GM21515 (cell line): ENCODE measurements at regions not wholly inside any gene's neighbourhood (a gene's known extent, or its start where the extent isn't known, plus 50 kb on each side); places are given as distances from the start of the nearest gene placed in this dataset.
"Not testable (repeated sequence)": the region's sequence is repeated elsewhere in the genome, so short reads cannot be mapped to it uniquely, and the experiment has no call there.

Experiments
- ATAC-seq: cut with Tn5 transposase; IDR thresholded peaks from one replicate; pipeline ENCODE4 v1.9.1; 2021; ENCODE audit not compliant: unreplicated experiment

DNA sequence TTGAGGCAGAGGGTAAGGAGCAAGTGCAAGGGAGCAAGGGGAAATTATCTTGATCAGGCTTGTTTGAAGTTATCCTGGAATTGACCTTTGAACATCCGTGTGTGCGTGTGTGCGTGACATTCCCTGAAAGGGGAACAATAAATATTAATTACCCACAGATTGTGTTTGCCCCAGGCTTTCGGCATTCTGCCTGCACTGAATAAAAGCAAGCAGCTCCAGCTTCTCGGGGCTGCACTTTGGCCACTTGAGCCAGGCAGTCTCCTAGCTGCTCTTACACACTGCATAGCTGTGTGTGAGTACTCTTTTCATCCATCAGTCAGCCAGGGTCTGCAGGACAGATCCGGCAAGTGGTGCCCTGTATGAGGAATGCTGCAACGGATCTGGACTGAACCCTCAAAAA lies 107.7 kb upstream of the BTN3A2 start:
- ATAC-seq, result no peak

DNA sequence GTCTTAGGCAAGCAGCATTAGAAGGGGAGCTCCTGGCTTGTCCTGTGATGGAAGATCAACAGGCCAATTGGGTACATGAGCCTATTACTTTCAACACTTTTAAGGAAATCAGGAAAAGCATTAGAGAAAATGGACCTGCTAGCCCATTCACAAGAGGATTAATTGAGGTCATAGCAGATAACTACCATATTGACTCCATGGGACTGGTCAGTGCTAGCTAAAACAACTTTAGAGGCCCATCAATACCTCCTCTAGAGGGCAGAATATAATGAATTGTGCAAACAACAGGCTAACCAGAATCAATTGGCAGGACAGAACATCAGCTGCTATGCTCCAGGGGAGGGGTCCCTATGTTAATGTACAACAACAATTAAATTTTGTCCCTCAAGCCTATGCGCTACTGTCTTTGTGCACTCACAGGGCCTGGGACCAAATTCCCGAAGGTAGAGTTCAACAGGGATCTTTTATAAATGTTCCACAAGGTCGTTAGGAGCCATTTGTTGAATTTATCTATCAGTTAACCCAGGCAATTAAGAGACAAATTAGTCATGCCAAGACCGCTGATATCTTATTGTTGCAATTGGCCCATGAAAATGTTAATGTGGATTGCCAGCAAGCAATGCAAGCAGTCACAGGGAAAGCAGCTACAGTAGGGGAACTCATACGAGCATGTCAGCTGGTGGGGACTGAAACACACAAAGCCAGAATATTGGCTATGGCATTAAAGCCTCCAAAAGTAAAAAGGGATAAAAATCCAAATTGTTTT lies 106.6 kb upstream of the BTN3A2 start:
- ATAC-seq, result no peak

DNA sequence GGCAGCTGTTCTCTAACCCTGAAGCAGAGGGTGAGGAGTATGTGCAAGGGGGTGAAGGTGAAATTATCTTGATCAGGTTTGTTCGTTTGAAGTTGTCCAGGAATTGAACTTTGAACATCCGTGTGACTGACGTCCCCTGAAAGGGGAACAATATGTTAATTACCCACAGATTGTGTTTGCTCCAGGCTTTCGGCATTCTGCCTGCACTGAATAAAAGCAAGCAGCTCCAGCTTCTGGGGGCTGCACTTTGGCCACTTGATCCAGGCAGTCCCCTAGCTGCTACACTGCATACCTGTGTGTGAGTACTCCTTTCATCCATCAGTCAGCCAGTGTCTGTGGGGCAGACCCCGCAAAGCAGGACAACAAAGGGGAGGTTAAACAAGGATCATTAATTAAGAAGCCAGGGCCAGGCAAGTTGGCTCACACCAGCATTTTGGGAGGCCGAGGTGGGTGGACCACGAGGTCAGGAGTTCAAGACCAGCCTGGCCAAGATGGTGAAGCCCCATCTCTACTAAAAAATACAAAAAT lies 104.8 kb upstream of the BTN3A2 start:
- ATAC-seq, result no peak

DNA sequence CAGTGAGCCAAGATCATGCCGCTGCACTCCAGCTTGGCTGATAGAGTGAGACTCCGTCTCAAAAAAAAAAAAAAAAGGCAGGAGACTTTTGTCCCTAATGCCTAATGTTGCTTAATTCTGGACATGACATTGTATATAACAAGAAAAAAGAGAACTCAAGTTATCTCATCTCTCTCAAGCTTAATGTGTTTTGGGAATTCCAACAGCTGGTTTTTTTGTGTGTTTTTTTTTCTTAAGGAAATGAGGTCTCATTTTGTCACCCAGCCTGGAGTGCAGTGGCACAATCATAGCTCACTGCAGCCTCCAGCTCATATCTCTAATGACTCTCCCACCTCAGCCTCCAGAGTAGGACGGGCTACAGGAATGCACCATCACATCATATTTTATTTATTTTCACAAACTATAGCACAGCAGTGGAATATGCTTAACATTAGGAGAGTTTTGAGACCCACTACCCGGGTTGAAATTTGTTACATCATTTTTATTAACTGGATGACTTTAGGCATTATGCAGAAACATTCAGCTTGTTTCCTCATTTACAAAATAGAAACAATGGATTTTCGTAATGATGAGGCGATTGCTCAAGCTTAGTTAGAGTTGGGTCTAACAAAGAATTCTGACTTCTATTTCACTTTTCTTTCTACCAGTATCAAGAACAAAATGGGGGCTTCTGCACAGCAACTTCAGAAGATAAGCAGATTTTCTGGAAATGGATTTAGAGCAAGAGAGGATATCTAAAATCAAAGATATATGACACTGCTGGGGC lies 104.1 kb upstream of the BTN3A2 start:
- no peak for ATAC-seq

DNA sequence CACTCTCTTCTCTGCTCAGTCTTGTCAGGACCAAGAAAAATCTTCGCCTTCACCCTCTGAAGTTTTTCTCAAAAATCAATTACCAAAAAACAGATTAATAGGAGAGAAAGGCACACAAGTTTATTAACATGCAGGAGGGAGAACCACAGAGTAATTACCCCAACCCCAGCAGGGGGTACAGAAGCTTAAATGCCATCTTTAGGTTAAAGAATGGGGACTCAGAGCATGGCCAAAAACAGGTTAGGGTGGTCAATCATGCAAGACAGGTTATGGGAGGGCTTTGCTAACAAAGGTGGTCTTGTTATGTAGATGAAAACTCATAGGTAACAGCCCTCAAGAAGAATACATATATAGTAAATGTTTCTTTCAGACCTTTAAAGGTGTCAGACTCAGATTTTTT lies 100.5 kb upstream of the BTN3A2 start:
- ATAC-seq, result no peak

DNA sequence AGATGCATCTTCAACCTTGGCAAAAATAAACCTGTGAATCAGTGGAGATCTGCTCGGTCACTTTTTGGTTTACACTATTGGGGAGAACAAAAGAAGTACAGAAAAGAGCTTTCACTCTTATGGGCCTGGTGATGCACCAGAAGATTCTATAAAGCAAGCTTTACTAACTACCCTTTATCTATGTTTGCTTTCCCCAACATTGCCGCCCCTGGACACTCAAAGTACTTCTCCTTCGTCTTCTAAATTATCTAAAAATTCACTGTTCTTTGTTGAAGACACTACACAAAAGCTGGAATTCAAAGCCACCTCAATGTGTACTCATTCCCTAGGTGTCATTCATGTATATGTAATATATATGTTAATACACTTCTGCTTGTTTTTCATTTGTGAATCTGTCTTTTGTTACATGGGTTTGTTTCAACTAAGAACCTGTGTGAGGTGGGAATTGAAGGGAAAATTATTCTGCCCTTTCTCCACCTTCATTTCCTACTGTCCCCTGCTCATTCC lies 97.9 kb upstream of the BTN3A2 start:
- no peak for ATAC-seq

DNA sequence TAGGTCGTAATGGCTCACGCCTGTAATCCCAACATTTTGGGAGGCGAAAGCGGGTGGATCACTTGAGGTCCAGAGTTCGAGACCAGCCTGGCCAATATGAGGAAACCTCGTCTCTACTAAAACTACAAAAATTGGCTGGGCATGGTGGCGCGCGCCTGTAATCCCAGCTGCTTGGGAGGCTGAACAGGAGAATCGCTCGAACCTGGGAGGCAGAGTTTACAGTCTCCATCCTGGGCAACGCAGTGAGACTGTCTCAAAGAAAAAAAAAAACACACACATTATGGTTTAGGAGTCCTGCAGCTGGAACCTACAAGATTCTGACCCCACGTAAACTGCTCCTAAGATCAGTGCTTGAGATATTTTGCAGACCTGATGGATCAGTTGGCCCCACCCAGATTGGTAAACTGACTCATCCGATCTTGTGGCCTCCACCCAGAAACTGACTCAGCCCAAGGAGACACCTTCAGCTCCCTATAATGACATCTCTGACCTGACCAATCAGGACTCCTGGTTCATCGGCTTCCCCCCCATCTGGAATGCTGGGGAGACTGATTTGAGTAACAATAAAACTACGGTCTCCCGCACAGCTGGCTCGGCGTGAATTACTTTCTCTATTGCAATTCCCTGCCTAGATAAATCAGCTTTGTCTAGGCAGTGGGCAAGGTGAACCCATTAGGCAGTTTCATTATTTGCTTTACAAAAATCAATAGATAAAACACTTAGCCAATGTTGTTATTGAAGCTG lies 96.2 kb upstream of the BTN3A2 start:
- no peak for ATAC-seq

DNA sequence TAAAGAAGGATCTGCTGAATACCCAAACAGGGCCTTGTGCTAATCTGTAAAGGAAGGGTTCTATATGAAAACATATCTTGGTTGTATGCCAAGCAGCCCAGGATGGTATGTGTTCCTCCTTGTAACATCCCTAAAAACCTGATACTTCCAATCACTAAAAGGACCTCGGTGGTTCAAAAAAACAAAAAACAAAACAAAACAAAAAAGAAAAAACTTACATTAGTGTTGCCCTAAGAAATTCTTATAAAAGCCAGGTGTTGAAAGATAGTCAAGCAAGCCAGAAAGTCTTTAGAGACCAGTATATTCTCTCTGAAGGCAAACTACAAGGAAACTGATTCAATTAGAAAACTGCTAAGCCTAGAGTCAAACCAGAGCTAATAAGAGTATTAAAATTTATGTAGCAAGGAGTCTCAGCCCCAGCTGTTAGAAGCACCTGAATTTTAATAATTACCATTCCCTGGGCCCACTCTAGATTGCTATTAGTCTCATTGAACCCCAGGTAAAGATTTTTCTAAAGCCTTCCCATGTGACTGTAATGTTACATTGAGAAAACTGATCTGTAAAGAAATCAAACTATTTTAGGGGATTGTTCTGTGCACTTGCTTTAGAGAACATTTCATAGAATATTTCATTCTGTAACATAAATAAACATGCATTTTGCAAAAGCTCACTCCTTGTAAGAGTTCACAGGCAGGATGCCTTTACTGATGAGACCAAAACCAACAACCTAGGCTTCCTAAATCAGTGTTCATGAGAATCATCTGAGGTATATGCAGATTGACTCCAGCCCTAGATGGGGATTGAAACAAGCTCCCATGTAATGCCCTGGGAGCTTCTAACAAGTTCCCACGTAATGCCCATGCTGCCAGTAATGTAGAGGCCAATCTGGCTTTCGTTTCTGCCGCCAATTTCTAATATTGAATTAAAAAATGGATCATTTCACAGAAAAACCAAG lies 95.2 kb upstream of the BTN3A2 start:
- no peak for ATAC-seq

DNA sequence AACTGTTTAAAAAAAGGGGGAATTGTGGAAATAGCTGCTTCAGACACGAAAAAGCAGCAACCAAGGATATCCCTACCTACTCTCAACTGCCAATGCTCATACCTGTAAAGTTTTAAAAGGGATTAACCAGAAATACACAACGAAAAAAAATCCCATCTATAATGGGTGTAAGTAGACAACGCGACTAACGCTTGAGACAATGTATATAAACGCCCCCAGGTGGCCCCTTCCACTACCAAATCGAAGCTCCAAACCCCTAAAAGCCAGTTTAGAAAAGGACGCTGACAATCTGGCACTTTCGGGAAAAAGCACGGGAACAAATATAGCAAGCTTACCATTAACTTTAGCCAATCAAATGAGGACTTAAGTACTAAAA lies 94.5 kb upstream of the BTN3A2 start:
- no peak for ATAC-seq

DNA sequence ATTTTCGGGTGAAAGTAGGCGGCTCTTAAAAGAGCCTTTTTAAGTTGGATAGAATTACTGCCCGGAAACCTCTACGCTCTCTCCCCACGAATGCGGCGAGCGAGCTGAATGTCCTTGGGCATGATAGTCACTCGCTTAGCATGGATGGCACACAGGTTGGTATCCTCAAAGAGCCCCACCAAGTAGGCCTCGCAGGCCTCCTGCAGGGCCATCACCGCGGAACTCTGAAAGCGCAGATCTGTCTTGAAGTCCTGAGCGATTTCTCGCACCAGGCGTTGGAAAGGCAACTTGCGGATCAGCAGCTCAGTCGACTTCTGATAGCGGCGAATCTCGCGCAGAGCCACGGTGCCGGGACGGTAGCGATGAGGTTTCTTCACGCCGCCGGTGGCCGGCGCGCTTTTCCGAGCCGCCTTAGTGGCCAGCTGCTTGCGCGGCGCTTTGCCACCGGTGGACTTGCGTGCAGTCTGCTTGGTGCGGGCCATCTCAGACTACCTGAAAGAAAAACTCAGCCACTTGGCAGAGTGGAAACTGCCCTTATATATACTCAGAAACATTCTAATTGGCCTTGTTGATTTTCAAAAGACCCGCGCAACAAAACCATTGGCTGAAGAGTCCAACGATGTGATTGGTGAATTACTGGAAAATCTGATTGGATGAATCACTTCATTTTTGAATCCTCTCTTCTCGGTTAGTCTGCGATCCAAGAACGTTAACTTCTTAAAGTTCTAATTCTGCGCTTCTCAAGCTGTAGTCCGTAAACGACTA lies 93.9 kb upstream of the BTN3A2 start:
- peak; percentile 28 for ATAC-seq

DNA sequence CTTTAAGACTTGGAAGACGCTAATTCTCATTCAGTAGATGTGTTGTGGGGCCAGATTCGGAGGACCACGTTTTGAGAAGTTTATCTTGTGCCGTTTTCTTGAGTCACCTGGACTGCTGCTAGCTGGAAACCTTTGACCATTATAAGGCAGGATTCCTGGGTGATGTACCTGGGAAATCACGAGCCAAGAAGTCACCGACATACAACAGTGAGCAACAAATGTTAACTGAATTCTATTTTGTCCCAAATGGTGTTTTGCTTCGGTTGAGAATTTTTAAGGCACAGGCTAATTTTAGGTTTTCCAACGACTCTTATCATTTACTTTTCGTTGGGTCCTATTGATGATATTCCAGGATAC lies 93.4 kb upstream of the BTN3A2 start:
- no peak for ATAC-seq

DNA sequence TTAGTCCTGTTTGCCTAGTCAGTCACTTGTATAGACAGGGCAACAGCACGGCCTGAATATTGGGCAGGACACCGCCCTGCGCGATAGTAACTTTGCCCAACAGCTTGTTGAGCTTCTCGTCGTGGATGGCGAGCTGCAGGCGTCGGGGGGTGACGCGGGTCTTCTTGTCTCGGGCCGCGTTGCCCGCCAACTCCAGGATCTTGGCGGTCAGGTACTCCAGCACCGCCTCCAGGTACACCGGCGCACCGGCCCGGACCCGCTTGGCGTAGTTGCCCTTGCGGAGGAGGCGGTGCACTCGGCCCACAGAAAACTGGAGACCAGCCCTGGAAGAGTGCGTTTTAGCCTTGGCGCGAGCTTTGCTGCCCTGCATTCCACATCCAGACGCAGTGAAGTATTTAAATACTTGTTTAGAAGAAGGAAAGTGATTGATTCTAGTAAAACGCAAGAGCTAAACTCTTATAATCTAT lies 92.8 kb upstream of the BTN3A2 start:
- ATAC-seq, result peak; percentile 34

DNA sequence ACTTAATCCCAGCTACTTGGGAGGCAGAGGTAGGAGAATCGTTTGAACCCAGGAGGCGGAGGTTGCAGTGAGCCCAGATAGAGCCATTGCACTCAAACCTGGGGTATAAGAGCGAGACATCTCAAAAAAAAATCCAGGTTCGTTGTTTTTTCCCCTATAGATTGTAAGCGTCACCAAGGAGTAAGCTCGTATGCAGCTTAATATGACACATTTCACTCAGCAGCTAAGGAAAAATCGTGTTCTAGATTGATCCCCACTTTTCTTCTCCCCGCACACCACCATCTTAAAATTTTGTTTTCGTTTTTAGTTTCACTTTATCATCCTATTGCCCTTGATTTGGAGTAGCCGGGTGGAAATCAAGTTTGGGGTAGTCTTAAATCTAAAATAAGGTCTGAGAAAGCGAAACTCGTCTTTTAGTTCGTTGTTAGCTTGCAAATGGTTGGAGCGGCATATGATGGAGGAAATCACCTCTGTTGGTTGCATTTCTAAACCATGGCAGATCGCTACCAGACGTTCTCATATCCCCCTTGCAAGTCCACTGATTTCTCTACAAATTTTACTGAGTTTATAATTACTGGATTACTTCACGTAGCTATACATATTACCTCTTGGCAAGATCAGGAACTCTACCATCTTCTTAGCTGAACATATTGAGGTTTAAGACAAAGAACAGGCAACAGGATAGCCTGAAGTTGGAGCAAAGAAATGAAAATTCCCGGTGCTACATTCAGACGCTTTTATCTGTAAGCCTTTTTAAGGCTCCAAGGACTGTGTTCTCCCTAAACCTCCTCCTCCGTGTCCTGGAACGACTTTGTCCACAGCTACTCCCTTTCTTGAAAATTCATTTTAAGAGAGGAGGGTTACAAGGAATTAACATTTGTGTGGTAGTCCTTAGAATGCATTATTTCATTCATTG lies 91.1 kb upstream of the BTN3A2 start:
- no peak for ATAC-seq

DNA sequence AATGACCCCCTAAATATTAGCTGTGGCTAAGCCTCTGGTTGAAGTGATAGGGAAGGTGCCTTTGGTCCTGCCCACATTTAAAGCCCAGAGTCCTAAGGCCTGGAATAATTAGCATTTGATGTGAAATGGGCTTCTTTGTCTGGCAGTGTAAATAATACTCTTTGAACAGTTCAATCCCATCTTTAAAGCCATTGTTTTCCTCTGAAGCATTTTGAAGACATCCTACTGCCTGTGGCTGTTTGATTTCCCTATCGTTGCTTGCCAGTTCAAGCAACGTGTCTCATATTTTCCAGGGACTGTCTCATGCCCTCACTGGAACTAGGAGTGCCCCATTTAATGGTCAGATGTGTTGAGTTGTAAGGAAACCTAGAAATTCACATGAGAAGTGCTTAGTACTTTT lies 89.3 kb upstream of the BTN3A2 start:
- no peak for ATAC-seq

DNA sequence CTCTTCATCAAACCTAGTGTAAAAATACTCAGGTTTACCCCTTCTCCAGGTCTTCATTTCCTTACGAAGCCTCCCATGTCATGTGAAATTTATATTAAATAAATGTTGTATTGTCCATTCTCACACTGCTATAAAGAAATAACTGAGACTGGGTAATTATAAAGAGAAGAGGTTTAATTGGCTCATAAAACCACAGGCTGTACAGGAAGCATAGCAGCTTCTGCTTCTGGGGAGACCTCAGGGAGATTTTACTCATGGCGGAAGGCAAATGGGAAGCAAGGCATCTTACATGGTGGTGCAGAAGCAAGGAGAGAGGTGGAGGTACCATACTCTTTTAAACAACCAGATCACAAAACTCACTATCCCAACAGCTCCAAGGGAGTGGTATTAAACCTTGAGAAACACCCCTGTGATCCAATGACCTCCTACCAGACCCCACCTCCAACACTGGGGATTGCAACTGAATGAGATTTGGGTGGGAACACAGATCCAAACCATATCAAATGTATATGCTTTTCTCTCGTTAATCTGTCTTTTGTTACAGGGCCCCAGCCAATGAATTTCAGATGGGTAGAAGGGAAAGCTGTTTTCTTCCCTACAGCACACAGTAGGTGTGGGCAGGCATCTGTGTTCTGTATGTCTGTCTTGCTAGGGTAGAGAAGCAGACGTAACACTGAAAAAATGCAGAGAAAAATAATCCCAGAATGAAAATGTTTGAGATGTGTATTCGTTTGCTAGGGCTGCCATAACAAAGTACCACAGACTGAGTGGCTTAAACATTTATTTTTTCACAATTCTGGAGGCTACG lies 88.0 kb upstream of the BTN3A2 start:
- ATAC-seq, result no peak

DNA sequence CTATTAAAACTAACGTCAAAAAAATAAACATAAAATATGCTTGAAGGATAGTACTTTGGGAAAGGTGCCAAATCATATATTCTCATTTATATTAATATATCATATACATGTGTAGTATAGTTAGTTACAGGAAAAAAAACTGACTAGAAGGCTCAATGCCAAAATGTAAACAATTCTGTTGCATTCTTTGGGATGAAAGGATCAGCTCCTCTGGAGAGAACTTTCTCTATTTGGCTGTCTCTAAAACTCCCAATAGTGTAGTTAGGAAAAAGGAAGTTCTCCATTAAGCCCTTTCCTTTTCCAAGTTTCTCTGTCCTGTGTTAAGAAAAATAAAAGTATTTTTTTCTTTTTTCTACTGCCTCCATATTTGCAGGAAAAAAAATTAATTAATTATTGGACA lies 86.5 kb upstream of the BTN3A2 start:
- no peak for ATAC-seq

DNA sequence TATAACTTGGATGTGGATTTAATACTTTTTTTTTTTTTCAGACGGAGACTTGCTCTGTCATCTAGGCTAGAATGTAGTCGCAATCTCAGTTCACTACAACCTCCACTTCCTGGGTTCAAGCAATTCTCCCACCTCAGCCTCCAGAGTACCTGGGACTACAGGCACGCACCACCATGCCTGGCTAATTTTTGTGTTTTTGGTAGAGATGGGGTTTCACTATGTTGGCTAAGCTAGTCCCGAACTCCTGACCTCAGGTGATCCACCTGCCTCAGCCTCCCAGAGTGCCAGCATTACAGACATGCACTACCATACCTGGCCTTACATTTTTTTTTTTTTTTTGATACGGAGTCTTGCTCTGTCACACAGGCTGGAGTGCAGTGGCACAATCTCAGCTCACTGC lies 85.6 kb upstream of the BTN3A2 start:
- not testable (repeated sequence) for ATAC-seq

DNA sequence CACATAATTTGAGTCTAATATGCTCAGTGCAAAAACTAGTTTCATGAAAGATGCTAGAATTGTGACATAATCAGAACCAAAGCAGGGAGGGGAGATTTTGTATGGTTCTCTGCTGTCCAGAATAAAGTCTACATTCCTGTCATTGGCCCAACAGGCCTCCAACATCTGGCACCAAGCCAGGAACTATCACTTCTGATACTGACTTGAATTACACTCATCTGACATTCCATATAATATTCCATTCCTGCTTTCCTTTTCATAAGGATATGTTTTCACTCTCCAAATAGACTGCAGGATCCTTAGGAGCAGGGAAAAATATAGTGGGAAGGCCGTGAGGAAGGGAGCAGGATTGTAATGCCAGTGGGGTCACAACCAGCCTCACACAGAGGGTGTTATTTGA lies 84.6 kb upstream of the BTN3A2 start:
- no peak for ATAC-seq
